H1 (cell line): ENCODE measurements at regions not wholly inside any gene's neighbourhood (a gene's known extent, or its start where the extent isn't known, plus 50 kb on each side); places are given as distances from the start of the nearest gene placed in this dataset.

Source experiments
- CTCF ChIA-PET: fragments of 300-600 bp; sonication (Branson Sonifier 250); formaldehyde crosslinking; loops from one replicate; lab custom pipeline; 2021; ENCODE audit not compliant: partially characterized antibody; lab: Charles Lee
- POLR2A ChIA-PET: fragments of 300-600 bp; sonication (Branson Sonifier 250); formaldehyde crosslinking; loops from one replicate; lab custom pipeline; 2021; ENCODE audit warnings: inconsistent platforms; ENCODE audit not compliant: partially characterized antibody; lab: Charles Lee
- DNase-seq, 2 experiments: peaks; one replicate each; pipeline versions ENCODE4 v3.0.0 to v3.0.0-alpha.2; 2010 to 2022; ENCODE audit warnings: low spot score in 2 of 2, low read depth in 1 of 2, mixed read lengths in 1 of 2
- FAIRE-seq: peaks from 2 replicates; lab custom pipeline; 2011; peaks lifted over from hg19 to GRCh38; lab: Jason Lieb, UNC
- H2AFZ ChIP-seq: 2 replicates; pipeline ENCODE4 v1.8.1; 2012; ENCODE audit warnings: low read length, inconsistent platforms
- H2AK5ac ChIP-seq: 2 replicates; pipeline ENCODE4 v1.6.1; 2013; ENCODE audit warnings: low read depth, low read length
- H2BK120ac ChIP-seq: replicated peaks from 2 replicates; pipeline ENCODE3; 2013; ENCODE audit warnings: low read depth, low read length, inconsistent platforms
- H2BK12ac ChIP-seq: 2 replicates; pipeline ENCODE4 v1.6.1; 2013; ENCODE audit warnings: low read depth, low read length
- H2BK15ac ChIP-seq: 2 replicates; pipeline ENCODE4 v1.6.1; 2013; ENCODE audit warnings: low read length
- H2BK20ac ChIP-seq: 2 replicates; pipeline ENCODE4 v1.6.1; 2013; ENCODE audit warnings: low read length
- H2BK5ac ChIP-seq: 2 replicates; pipeline ENCODE4 v1.6.1; 2013; ENCODE audit warnings: low read depth, low read length
- H3K14ac ChIP-seq: 2 replicates; pipeline ENCODE4 v1.6.1; 2013; ENCODE audit warnings: inconsistent platforms; ENCODE audit not compliant: insufficient read length
- H3K18ac ChIP-seq: 2 replicates; pipeline ENCODE4 v1.6.1; 2013; ENCODE audit warnings: low read length; ENCODE audit errors: extremely low read depth
- H3K23ac ChIP-seq: 2 replicates; pipeline ENCODE4 v1.6.1; 2013; ENCODE audit warnings: inconsistent platforms; ENCODE audit not compliant: insufficient read length
- H3K23me2 ChIP-seq: 2 replicates; pipeline ENCODE4 v1.6.1; 2013; ENCODE audit warnings: low read depth, low read length
- H3K27ac ChIP-seq: 2 replicates; pipeline ENCODE4 v1.6.1; 2011; ENCODE audit warnings: low read depth, low read length, inconsistent platforms
- H3K27me3 ChIP-seq, 4 experiments: replicated peaks in 1 of 4; 1 replicate in 1 of 4; 2 replicates in 3 of 4; pipeline versions ENCODE4 v1.6.1 to v1.8.1; 2011 to 2013; ENCODE audit warnings: low read length in 3 of 4, mild to moderate bottlenecking in 3 of 4, inconsistent platforms in 2 of 4, mixed read lengths in 2 of 4, moderate library complexity in 1 of 4; ENCODE audit not compliant: control insufficient read depth in 3 of 4, insufficient read depth in 3 of 4; ENCODE audit errors: extremely low read depth in 1 of 4
- H3K36me3 ChIP-seq, 4 experiments: 2 replicates each; pipeline versions ENCODE4 v1.6.1 to v1.8.1; 2011 to 2013; ENCODE audit warnings: mild to moderate bottlenecking in 4 of 4, low read length in 3 of 4, moderate library complexity in 2 of 4, control low read depth in 1 of 4, inconsistent platforms in 1 of 4; ENCODE audit not compliant: insufficient read depth in 4 of 4, control insufficient read depth in 2 of 4
- H3K4ac ChIP-seq: replicated peaks from 2 replicates; pipeline ENCODE3; 2013; ENCODE audit warnings: low read length, low read depth, mixed read lengths, inconsistent platforms; ENCODE audit not compliant: insufficient read length
- H3K4me1 ChIP-seq, 4 experiments: replicated peaks in 1 of 4; 1 replicate in 1 of 4; 2 replicates in 3 of 4; pipeline versions ENCODE4 v1.6.1 to v1.8.1; 2011 to 2013; ENCODE audit warnings: low read length in 3 of 4, inconsistent platforms in 2 of 4, mixed read lengths in 1 of 4; ENCODE audit not compliant: insufficient read depth in 4 of 4, control insufficient read depth in 3 of 4
- H3K4me2 ChIP-seq, 2 experiments: 2 replicates each; pipeline versions ENCODE4 v1.6.1 to v1.8.1; 2011 to 2013; ENCODE audit warnings: low read depth in 2 of 2, low read length in 2 of 2, control low read depth in 1 of 2, inconsistent platforms in 1 of 2, mild to moderate bottlenecking in 1 of 2; ENCODE audit not compliant: insufficient read depth in 1 of 2
- H3K4me3 ChIP-seq, 4 experiments: fragments of 200-600, 300-600 bp in 1 of 4; sonication (generic), shearing (Covaris generic), sonication (Bioruptor Twin) in 1 of 4; 2 replicates each; pipeline versions ENCODE4 v1.5.1 to v1.8.1; 2011 to 2016; ENCODE audit warnings: low read length in 4 of 4, low read depth in 3 of 4, control low read depth in 2 of 4, inconsistent platforms in 2 of 4, mild to moderate bottlenecking in 2 of 4, mixed read lengths in 1 of 4, moderate library complexity in 1 of 4; ENCODE audit not compliant: insufficient read depth in 2 of 4; ENCODE audit errors: extremely low read depth in 1 of 4
- H3K56ac ChIP-seq: replicated peaks from 2 replicates; pipeline ENCODE3; 2013; ENCODE audit warnings: low read depth, mild to moderate bottlenecking, mixed read lengths, low read length, inconsistent platforms; ENCODE audit not compliant: insufficient read length
- H3K79me1 ChIP-seq: 2 replicates; pipeline ENCODE4 v1.6.1; 2013; ENCODE audit warnings: low read depth, low read length, control low read depth
- H3K79me2 ChIP-seq, 2 experiments: 2 replicates each; pipeline versions ENCODE4 v1.6.1 to v1.8.1; 2012 to 2013; ENCODE audit warnings: low read length in 2 of 2, mild to moderate bottlenecking in 2 of 2, inconsistent platforms in 1 of 2; ENCODE audit not compliant: insufficient read depth in 2 of 2, control insufficient read depth in 1 of 2
- H3K9ac ChIP-seq, 4 experiments: replicated peaks in 1 of 4; 1 replicate in 1 of 4; 2 replicates in 3 of 4; pipeline versions ENCODE4 v1.6.1 to v1.8.1; 2011 to 2013; ENCODE audit warnings: low read depth in 3 of 4, low read length in 3 of 4, control low read depth in 2 of 4, mild to moderate bottlenecking in 2 of 4, moderate library complexity in 2 of 4, inconsistent platforms in 1 of 4; ENCODE audit errors: extremely low read depth in 1 of 4
- H3K9me3 ChIP-seq, 2 experiments: 2 replicates each; pipeline versions ENCODE4 v1.6.1 to v1.8.1; 2012 to 2013; ENCODE audit warnings: mild to moderate bottlenecking in 2 of 2, moderate library complexity in 2 of 2, control low read depth in 1 of 2, inconsistent platforms in 1 of 2, low read depth in 1 of 2, low read length in 1 of 2, mixed read lengths in 1 of 2; ENCODE audit not compliant: insufficient read depth in 2 of 2
- H4K20me1 ChIP-seq, 2 experiments: replicated peaks in 1 of 2; 2 replicates each; pipeline versions ENCODE3 to v1.8.1; 2011 to 2013; ENCODE audit warnings: inconsistent platforms in 2 of 2, low read length in 2 of 2, mild to moderate bottlenecking in 1 of 2; ENCODE audit not compliant: insufficient read depth in 2 of 2, control insufficient read depth in 1 of 2
- H4K5ac ChIP-seq: 2 replicates; pipeline ENCODE4 v1.6.1; 2013; ENCODE audit warnings: low read length, low read depth, mixed read lengths, inconsistent platforms; ENCODE audit not compliant: insufficient read length
- H4K8ac ChIP-seq: 2 replicates; pipeline ENCODE4 v1.8.0; 2013; ENCODE audit warnings: mild to moderate bottlenecking, moderate library complexity, low read length, inconsistent platforms; ENCODE audit not compliant: insufficient read depth; ENCODE audit errors: extremely low read depth
- H4K91ac ChIP-seq: replicated peaks from 2 replicates; pipeline ENCODE3; 2013; ENCODE audit warnings: low read length, mixed read lengths, inconsistent platforms; ENCODE audit not compliant: insufficient read length
- CBX5 ChIP-seq: fragments of 300-800, 300-1000 bp; sonication (generic); IDR thresholded peaks from 2 replicates; pipeline ENCODE4 v1.7.1; 2016; ENCODE audit warnings: antibody characterized with exemption, low read length, low read depth
- CBX8 ChIP-seq: fragments of 300-800, 300-1000 bp; sonication (generic); IDR thresholded peaks from 2 replicates; pipeline ENCODE4 v1.7.1; 2016; ENCODE audit warnings: low read depth, low read length, borderline replicate concordance
- CHD1 ChIP-seq: IDR thresholded peaks from 2 replicates; pipeline ENCODE4 v1.6.1; 2012; ENCODE audit warnings: low read depth, low read length, improper control_type of control experiment
- EGR1 ChIP-seq: IDR thresholded peaks from 2 replicates; pipeline ENCODE4 v1.6.1; 2011; ENCODE audit warnings: low read depth, low read length, borderline replicate concordance
- FOSL1 ChIP-seq: IDR thresholded peaks from 2 replicates; pipeline ENCODE4 v1.6.1; 2011; ENCODE audit warnings: mild to moderate bottlenecking, low read depth, low read length, moderate library complexity; ENCODE audit not compliant: insufficient read depth
- HDAC2 ChIP-seq, 2 experiments: fragments of 300-600 bp in 1 of 2; sonication (generic) in 1 of 2; IDR thresholded peaks; 2 replicates each; pipeline ENCODE4 v1.6.1; 2011 to 2012; ENCODE audit warnings: low read depth in 2 of 2, low read length in 2 of 2, mild to moderate bottlenecking in 2 of 2, moderate library complexity in 2 of 2, borderline replicate concordance in 1 of 2, inconsistent platforms in 1 of 2
- HDAC6 ChIP-seq: IDR thresholded peaks from one replicate; pipeline ENCODE4 v1.7.1; 2012; ENCODE audit warnings: low read depth, mild to moderate bottlenecking, inconsistent platforms, low read length, moderate library complexity
- JUND ChIP-seq: IDR thresholded peaks from 2 replicates; pipeline ENCODE4 v1.6.1; 2011; ENCODE audit warnings: mild to moderate bottlenecking, improper control_type of control experiment, low read length
- KDM4A ChIP-seq: IDR thresholded peaks from one replicate; pipeline ENCODE4 v1.7.1; 2012; ENCODE audit warnings: low read depth, mild to moderate bottlenecking, moderate library complexity, low read length, inconsistent platforms; ENCODE audit not compliant: severe bottlenecking
- RXRA ChIP-seq: IDR thresholded peaks from 2 replicates; pipeline ENCODE4 v1.6.1; 2011; ENCODE audit warnings: low read depth, mild to moderate bottlenecking, low read length, moderate library complexity; ENCODE audit not compliant: insufficient read depth
- SIX5 ChIP-seq: IDR thresholded peaks from 2 replicates; pipeline ENCODE4 v1.6.1; 2011; ENCODE audit warnings: mild to moderate bottlenecking, low read depth, low read length
- WGBS, 2 experiments: shearing (Covaris generic) in 1 of 2; methylation state at CpG; one replicate each; pipeline versions ENCODE4 v1.1.6 to v1.1.7; 2013 to 2015; ENCODE audit warnings: low lambda C conversion rate in 2 of 2, mixed read lengths in 2 of 2, inconsistent platforms in 1 of 2, low coverage in 1 of 2, missing lambda C conversion rate in 1 of 2; ENCODE audit not compliant: insufficient replicate concordance in 2 of 2, insufficient coverage in 1 of 2, insufficient read length in 1 of 2; ENCODE audit errors: extremely low coverage in 1 of 2, missing lambda C conversion rate in 1 of 2; 5-methylcytosine and 5-hydroxymethylcytosine counted together
- TF ChIP-seq, protein P1 (sequence below), 3 experiments: IDR thresholded peaks; 1 replicate in 2 of 3; 2 replicates in 1 of 3; pipeline versions ENCODE4 v1.5.1 to v1.6.1; 2011; ENCODE audit warnings: low read length in 3 of 3, mild to moderate bottlenecking in 3 of 3, inconsistent platforms in 2 of 3, low read depth in 1 of 3, moderate library complexity in 1 of 3; ENCODE audit not compliant: insufficient read depth in 1 of 3; ENCODE audit errors: control extremely low read depth in 1 of 3

DNA sequence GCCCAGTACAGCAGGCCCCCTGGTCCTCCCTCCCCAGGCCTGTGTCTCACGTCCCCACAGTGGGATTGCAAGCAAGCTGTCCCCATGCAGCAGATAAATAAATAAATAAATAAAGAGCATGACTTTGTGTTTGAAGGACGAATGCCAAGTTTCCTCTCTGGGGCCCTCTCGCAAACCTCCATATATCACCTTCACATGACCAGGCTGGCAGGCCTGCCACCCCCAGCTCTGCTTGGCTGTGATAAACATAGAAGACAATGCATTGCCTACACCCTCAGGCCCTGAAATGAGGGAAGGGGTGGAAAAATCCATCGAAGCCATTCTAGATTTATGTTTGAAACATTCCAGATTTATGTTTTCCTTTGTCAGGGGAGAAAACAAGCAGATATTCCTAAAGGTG is 107.3 kb downstream of the CCT6B start:
- DNase-seq (no peak), FAIRE-seq (no peak)
- no peaks in the 10 kb centered on the region for H3K79me2 ChIP-seq
- no peak overlapping the region for H2BK5ac ChIP-seq
- H2AK5ac ChIP-seq: no peak overlapping the region
- CTCF ChIA-PET: interaction anchor here (1.0 to 2.8 kb wide), 7 partner anchors 8 to 305 kb away, joined by 3 to 12 read pairs (median 4); no protein-coding TSS in a partner anchor
- H2BK120ac ChIP-seq: no peak overlapping the region
- H4K8ac ChIP-seq: no peak overlapping the region
- H3K4ac ChIP-seq: no peak overlapping the region
- no peak overlapping the region for H3K23ac ChIP-seq
- no peak overlapping the region for H3K4me3 ChIP-seq
- H3K14ac ChIP-seq: no peak overlapping the region
- H3K9me3 ChIP-seq: no peaks in the 10 kb centered on the region
- H2BK15ac ChIP-seq: no peak overlapping the region
- no peak overlapping the region for H4K5ac ChIP-seq
- no peak overlapping the region for H3K56ac ChIP-seq
- no peak overlapping the region for H2BK20ac ChIP-seq
- no peak overlapping the region for H4K91ac ChIP-seq
- no peaks in the 10 kb centered on the region for H4K20me1 ChIP-seq
- no peaks in the 10 kb centered on the region; a peak in 1 of 7 replicates for H3K27me3 ChIP-seq
- no peak overlapping the region for H3K4me2 ChIP-seq
- no peaks in the 10 kb centered on the region for H3K23me2 ChIP-seq
- H3K4me1 ChIP-seq: peaks cover 0 to 9% (median 0%) of the 10 kb centered on the region in 4 experiments; a peak in 3 of 7 replicates
- H3K9ac ChIP-seq: no peak overlapping the region
- H2AFZ ChIP-seq: no peak overlapping the region
- no peaks in the 10 kb centered on the region for H3K36me3 ChIP-seq
- POLR2A ChIA-PET: no interaction called here
- H2BK12ac ChIP-seq: no peak overlapping the region
- H3K79me1 ChIP-seq: no peaks in the 10 kb centered on the region
- 82% methylated on average over 4 of the region's 4 CpGs; no CpG with 5 or more reads in 1 of the 2 experiments for WGBS, 2 experiments
- H3K18ac ChIP-seq: no peak overlapping the region
- no peak overlapping the region for H3K27ac ChIP-seq
- no peak for TF ChIP-seq HDAC2 (IDR thresholded peaks at IDR 0.05; ENCODE audit: borderline replicate concordance in 1 of 2, low read depth in 2 of 2, low read length in 2 of 2)
- no peak for TF ChIP-seq CBX5
- TF ChIP-seq SIX5: no peak
- no peak for TF ChIP-seq RXRA
- TF ChIP-seq CHD1: no peak
- TF ChIP-seq KDM4A: no peak
- no peak for TF ChIP-seq JUND
- no peak for TF ChIP-seq FOSL1
- TF ChIP-seq HDAC6: no peak
- no peak for TF ChIP-seq CBX8
- TF ChIP-seq EGR1: no peak
- TF ChIP-seq, protein P1, sequence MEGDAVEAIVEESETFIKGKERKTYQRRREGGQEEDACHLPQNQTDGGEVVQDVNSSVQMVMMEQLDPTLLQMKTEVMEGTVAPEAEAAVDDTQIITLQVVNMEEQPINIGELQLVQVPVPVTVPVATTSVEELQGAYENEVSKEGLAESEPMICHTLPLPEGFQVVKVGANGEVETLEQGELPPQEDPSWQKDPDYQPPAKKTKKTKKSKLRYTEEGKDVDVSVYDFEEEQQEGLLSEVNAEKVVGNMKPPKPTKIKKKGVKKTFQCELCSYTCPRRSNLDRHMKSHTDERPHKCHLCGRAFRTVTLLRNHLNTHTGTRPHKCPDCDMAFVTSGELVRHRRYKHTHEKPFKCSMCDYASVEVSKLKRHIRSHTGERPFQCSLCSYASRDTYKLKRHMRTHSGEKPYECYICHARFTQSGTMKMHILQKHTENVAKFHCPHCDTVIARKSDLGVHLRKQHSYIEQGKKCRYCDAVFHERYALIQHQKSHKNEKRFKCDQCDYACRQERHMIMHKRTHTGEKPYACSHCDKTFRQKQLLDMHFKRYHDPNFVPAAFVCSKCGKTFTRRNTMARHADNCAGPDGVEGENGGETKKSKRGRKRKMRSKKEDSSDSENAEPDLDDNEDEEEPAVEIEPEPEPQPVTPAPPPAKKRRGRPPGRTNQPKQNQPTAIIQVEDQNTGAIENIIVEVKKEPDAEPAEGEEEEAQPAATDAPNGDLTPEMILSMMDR (IDR thresholded peaks at IDR 0.05; ENCODE audit: control extremely low read depth in 1 of 3, insufficient read depth in 1 of 3, low read depth in 1 of 3, low read length in 3 of 3): no peak
